Hematopoietic multipotent progenitor cell treated with erythropoietin and hydrocortisone succinate and interleukin-3 and kit ligand, for 17 days (in vitro differentiated cells): ENCODE measurements at regions not wholly inside any gene's neighbourhood (a gene's known extent, or its start where the extent isn't known, plus 50 kb on each side); places are given as distances from the start of the nearest gene placed in this dataset.
"Not testable (repeated sequence)": the region's sequence is repeated elsewhere in the genome, so short reads cannot be mapped to it uniquely, and the experiment has no call there.

Experiments
- DNase-seq: peaks from one replicate; pipeline ENCODE4 v3.0.0-alpha.2; 2015; ENCODE audit warnings: low spot score

DNA sequence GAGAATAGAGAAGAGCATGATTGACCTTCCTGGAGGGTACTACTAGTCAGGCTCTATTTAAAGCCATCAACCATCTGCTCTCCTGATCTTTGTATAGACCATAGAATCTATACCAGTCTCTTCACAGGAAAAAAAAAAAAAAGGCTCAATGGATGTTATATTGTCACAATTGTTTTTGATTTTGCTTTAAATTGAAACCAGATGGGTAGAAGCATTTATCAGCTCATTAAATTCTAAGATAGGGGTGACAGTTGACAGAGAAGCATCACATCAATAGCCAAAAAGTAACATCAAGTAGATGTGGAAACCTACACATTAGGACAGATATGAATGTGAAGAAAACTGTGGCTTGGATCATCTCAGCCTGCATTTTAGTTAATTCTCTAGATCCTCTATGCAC, 558.9 kb upstream of the MBL2 start:
- no peak for DNase-seq

DNA sequence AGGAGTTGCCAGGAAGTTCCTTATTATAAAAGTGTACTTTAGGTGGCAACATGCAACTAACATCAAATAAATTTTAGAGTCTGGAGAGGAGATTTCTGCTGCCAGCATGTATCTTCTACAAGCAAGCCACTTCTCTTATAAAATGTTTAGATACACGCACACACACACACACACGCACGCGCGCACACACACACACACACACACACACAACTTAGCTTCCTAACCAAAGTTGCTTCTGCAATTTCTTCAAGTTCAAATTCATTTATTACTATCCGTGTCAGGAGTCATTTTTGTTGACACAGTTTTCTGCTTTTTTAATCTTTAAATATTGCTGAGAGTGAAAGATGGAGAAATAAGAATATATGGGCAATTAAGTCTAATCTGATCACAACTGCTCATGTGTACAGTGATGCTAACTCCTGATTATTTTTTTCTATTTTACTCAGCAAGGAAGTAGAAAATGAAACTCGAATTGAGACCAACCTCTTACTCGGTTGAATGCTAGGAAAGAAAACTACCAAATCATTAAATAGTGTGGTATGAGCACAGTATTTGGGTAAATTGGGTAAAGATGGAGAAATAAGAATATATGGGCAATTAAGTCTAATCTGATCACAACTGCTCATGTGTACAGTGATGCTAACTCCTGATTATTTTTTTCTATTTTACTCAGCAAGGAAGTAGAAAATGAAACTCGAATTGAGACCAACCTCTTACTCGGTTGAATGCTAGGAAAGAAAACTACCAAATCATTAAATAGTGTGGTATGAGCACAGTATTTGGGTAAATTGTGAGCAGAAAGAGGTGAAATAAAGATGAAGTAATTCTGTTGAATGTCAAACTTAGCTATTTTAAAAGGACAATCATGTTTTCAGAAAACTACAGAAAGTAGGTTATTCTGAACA, 554.1 kb upstream of the MBL2 start:
- not testable (repeated sequence) for DNase-seq

DNA sequence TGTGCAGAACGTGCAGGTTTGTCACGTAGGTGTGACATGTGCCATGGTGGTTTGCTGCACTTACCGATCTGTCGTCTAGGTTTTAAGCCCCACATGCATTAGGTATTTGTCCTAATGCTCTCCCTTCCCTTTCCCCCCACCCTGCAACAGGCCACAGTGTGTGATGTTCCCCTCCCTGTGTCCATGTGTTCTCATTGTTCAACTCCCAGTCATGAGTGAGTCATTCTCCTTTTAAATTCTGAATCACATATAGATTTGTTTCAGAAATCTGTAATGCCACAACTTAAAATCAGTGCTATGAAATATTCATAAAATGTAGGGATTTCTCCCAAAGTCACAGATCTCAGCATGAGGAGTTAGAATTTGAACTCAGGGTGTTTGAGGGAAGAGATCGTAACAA, 552.5 kb upstream of the MBL2 start:
- no peak for DNase-seq

DNA sequence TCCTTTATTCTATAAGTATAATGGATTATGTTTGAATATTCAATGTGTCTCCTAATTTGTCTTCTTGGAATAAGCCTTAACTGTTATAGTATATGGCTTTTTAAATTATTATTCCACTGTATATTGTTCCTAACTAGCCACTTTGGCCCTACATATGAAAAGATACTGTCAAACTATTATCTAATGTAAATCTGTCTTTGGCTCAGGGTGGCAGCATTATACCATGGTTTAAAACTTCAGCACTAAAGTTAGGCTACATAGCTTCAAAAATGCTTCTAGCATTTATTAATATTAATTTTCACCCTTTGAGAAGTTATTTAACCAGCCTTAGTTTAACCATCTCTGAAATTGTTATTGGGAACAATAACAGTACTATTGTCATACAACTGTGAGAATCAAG, 543.1 kb upstream of the MBL2 start:
- DNase-seq, result no peak

DNA sequence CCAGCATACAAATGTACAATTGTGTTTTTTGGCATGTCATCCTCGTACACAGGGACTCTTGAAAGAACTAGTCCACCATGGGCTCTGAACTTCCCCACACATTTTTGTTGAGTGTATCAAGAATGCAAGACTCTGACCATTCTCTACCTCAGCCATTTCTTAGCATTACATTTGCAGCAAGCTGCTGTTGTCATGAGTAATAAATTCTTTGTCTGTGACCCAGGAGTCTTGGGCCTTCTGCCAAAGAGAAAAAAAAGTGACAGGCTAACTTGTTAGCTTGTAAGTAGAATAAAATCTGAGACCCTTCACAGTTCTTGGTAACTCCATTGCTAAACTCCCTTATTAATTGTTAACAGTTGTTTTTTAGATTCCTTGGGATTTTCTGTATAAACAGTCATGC, 542.3 kb upstream of the MBL2 start:
- DNase-seq, result no peak

DNA sequence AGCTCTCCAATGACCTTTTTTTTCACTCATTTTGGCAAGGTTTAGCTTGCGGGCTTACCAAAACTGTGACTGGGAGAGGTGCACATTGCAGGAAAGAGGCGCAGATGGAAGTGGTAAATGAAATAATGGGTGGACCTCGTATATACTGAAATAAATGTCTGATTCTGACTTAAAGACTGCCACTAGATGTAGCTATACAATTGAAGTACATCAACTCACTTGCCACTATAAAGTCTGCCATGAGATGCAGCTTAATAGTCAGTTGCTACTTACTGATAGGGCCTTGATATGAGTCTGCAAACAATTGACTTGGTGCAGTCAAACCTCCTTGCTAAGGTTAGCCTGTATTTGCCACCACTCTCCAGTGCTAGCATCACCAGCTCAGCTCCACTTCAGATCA, 525.9 kb upstream of the MBL2 start:
- DNase-seq, result no peak

DNA sequence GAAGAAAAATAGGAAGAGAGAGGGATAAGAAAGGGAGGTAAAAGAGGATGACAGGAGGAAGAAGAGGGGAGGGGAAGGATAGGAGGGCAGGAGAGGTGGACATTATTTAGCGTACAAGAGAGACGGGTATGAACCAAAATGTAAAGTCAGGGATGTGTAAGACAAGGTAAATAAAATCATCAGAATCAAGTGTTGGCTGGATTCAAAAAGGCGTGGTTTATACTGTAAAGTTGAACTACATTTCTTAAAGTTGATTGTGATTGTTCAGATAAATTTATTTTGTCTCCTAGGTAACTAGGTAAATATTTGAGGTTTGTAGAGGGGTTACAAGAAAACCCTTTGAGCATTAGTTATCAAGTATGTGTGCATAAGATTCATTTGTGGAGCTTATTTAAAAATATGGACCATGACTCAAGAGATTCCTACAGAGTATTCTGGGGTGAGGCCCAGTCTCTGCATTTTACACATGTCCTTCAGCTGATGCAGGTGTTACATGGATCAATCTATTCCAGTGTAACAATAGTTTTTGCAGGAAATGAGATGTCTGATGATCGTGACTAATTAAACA, 512.1 kb upstream of the MBL2 start:
- no peak for DNase-seq

DNA sequence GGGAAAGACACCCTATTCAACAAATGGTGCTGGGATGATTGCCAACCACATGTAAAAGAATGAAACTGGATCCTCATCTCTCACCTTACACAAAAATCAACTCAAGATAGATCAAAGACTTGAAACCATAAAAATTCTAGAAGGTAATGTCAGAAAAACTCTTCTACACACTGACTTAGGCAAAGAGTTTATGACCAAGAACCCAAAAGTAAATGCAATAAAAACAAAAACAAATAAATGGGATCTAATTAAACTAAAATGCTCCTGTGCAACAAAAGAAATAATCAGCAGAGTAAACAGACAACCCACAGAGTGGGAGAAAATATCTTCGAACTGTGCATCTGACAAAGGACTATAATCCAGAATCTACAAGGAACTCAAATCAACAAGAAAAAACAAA, 504.2 kb upstream of the MBL2 start:
- DNase-seq, result no peak

DNA sequence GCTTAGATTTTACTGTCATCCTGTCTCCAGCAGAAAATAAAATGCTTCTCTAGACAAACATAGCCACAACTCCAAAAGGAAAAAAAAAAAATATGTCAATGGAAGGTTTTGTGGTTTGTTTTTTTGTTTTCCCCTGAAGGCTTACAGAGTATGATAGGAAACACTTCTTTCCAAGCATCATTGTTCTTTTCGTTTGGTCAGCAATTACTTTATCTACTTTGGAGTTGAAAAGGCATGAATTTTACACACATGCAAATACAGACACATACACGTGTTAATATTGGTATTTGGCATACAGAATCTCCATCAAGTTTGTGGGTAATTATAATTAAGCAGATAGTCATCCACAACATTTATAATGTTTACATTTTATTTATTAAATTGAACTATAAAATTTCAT, 496.9 kb upstream of the MBL2 start:
- DNase-seq, result no peak

DNA sequence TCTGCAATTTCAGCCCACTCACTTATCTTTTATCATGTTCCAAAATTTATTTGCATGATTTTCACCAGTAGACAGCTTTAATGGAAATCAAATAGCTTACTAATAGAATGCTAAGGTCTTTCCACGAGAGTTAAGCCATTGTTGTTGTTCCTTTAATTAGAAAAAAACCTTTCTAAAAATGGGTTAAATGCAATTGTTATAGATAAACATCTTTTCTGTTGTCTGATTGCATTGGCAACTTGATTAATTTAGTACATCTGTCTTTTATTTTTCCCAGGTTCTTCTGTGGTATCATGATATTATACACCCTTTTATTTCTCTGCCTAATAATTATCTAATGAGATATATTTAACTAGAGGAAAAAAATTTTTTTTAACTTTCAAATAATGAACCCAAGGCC, 487.6 kb upstream of the MBL2 start:
- no peak for DNase-seq

DNA sequence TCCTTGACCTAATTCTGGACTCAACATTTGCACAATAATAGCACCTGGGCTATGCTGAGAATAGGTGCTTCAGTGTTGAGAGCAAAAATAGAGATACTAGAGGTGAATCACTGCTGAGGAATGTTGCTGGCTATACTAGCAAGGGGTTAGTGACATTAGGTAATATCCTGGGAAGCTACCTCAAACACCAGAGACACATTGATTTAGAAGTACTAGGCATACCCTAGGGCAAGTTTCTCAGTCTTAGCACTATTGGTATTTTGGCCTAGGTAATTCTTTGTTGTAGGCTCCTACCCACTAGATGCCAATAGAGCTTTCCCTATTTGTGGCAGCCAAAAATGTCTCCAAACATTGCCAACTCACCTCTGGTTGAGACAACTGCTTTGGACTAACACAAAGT, 484.0 kb upstream of the MBL2 start:
- no peak for DNase-seq

DNA sequence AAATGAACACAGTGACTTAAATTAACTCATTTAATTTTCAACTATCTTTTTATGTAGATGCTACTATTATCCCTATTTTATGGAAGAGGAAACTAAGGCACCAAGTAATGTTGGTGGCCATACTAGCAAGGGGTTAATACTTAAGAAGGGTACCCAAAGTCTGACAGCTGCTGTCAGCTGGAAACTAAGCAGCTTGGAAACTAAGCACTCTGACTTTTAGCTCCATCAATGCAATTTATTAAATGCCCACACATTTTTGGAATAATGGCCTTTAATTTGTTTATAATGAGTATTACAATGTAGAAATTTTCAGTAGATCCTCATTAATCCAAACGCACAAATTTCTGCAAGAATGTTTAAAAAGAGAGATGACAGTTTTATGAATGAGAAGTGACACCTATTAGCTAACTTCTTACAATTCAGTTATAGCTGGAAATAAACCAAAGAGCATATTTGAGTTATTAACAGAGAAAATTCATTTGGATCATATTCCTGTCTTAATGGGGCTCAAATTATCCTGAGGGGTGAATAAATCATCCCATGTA, 483.1 kb upstream of the MBL2 start:
- DNase-seq, result no peak

DNA sequence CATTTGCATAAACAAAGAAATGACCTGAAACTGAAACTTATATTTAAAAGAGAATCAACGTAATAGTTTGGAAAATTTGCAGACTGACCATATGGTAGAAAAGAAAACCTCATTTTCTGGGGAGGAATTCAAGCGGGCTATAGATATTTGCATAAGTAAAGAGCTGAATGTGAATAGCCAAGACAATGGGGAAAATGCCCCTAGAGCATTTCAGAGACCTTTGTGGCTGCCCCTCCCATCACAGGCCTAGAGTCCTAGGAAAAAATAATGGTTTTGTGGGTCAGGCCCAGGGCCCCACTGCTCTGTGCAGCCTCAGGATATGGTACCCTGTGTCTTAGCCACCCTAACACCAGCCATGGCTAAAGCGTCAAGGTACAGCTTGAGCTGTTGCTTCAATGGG, 480.6 kb upstream of the MBL2 start:
- DNase-seq, result no peak

DNA sequence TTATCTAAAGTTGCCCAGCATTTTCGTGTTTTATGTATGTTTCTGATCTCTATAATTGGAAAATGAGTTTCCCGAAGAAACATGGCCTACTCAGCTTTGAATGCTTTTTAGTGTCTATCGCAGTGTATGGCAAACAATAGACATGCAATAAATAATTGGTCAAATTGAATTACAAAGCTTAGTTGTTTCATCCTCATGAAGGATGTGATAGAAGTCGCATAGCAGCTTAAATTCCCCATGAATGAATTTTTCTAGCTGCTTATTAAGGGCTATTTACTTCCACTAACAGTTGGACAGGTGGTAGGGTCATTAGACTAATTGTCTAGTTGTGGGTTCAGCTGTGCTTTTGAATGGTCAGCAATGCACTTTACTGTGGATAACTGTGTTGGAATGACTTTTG, 467.3 kb upstream of the MBL2 start:
- DNase-seq, result no peak

DNA sequence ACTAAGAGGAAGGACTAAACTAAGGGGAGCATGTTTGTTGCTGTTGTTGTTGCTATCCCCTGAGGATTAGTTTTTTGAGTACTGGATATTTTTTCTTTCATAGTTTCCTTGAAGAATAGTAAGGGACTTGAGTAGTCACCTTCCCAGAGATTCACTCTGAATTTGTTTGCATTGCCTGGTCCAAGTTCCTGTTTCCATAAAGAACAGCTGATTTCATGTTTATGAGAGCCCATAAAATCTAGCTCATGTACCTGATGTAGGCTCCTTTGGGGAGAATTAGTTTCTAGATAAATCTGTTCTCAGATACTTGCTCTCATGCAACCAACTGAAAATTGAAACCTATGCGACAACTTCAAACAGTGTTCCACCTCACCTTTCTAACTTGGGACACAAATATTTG, 464.4 kb upstream of the MBL2 start:
- DNase-seq, result no peak

DNA sequence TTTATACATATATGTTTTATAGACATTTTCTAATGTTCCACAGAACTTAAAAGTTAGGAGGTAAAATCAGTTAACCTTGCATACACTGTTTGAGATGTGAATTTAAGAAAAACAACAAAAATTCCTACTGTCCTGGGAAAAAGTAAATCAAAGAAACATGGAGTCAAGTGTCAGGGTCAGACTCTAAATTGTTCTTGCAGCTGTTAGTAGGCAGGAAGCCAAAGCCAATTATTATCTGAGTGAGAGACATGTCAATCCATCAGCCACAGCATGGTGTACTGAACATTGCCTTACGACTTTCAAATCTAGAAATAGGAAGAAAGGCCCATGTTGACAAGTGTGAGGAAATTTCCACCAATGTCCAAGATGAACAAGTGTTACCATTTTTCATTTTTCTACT, 461.2 kb upstream of the MBL2 start:
- DNase-seq, result no peak

DNA sequence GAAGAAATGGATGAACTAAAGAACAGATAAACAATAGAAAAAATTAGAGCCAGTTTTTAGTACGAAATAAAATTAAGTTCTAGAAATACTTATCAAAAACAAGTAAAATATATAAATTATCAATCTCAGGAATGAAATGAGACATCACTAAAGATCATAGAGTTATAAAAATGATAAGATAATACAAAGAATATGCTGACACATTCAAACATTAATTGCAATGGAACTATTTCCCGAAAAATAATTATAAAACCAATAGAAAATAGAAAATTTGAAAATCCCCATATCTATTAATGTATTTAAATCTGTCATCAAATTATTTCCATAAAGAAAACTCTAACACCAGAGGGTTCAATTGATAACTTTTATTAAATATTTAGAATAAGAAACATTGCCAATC, 458.1 kb upstream of the MBL2 start:
- no peak for DNase-seq

DNA sequence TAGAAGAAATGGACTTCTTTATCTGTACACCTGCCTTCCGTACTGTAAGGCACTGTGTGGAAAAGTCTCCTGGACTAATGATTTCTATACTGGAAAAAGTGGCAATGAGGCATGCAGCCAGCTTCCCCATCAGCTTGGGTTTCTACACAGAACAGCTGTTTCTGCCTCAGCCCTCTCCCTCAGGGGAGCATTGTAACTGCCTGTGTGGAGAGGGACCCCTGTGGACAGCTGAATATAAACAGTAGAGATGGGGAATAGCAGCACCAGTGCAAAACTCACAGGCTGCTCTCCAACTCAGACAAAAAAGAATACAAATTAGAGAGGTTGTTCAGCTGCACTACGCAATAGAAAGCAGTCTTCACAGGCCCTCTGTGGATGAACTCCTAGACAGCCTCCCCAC, 451.3 kb upstream of the MBL2 start:
- DNase-seq, result no peak

DNA sequence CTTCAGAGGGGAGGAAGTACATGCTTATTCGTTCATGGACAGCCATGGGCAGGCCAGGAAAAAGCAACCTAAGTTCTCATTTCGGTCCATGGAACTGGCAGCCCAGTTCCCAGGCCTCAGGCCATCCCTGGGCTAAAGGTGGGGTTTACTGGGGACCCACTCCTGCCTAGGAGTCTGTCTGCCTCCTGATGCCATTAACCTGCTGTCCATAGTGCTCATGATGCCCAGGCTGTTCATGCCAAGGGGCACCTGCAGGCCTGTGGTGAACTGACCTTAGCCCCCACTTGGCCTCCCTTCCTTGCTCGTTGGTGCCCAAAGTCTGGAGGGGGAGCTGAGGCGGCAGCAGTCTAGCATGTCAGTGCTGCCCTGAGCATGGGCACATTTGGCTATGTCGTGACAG, 450.2 kb upstream of the MBL2 start:
- no peak for DNase-seq

DNA sequence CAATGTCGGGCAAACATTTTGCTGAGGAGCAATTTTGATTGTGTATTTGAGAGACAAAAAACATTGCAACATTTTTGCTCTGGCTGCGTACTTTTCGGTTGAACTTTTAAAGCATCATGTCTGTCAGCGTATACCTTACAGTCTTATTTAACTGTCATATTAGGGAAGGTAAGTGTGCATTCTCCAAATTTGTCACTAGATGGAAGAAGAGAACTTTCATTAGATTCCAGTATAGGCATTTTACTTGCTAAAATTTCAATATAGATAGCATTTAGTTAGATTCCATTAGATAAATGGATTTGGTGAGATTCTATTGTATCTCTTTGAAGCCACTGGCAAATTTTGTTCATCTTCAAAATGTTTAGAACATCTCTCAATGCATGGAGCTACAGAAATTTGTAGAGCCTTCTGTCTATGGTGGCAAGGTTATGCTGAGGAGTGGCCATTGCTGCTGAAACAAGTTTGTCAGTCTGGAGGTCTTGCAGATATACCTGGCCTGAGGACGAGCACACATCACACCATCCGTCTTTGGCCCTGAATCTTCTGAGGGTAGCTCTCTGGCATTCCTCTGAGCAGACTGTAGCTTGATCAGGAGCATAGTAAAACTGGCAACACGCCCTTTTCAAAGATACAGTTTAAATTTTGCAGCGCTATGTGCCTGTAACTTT, 437.5 kb upstream of the MBL2 start:
- no peak for DNase-seq

DNA sequence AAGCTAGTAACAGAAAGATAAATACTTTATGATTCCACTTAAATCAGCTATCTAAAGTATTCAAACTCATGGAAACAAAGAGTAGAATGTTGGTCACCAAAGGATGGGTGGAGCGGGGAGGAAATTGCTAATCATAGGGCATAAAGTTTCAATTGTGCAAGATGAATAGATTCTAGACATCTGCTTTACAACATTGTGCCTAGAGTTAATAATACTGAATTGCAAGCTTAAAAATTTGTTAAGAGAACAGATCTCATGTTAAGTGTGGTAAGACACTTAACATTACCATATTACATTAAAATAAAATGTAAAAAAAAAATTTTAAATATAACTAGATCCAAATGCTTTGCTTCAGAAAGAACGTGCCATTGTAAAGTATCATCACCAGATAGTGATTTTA, 411.1 kb upstream of the MBL2 start:
- DNase-seq, result no peak

DNA sequence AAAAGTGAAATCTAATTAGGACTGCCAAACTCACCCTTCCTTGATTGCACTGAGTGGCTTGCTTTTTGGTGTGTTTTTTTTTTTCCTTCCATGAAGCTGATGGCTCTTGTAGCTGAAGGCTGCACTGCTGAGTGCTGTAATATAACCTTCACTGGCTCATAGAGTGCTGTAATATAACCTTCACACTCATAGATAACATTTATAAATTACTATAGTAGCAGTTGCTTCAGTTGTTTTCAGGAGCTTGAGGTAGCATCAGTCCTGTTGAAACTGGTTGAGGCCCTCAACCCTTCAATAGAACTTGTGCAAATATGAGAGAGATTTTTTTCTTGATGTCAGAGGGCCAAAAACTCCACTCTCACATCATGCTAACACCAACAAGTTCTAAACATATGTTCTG, 404.9 kb upstream of the MBL2 start:
- DNase-seq, result no peak

DNA sequence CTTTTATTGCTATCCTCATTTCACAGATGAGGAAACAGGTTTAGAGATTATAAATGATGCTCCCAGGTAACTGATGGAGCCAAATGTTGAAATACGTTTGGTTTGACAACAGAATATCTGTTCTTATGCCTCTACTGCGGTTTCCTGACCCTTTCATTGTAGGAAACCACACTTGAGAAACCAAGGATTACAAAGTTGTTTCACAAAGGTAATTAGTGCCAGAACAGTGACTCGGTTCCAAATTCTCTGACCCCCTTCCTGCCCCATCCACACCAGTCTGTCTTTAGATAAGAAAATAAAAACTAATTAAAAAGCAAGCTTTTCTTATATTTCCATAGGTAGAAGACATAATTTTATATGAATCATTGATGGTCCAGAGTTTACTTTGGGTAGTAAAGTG, 393.7 kb upstream of the MBL2 start:
- DNase-seq, result no peak
